Stomach smooth muscle (tissue), 2 donors: ENCODE measurements at regions not wholly inside any gene's neighbourhood (a gene's known extent, or its start where the extent isn't known, plus 50 kb on each side); places are given as distances from the start of the nearest gene placed in this dataset.

Experiments used
- H3K27ac ChIP-seq: one replicate; pipeline ENCODE4 v1.7.0; 2013; ENCODE audit warnings: mild to moderate bottlenecking, low read length, inconsistent platforms
- H3K27me3 ChIP-seq, 2 donors: one replicate each; pipeline ENCODE4 v1.7.0; 2013; ENCODE audit warnings: low read length in 2 of 2; ENCODE audit not compliant: insufficient read depth in 2 of 2, control insufficient read depth in 1 of 2
- H3K36me3 ChIP-seq, 2 donors: one replicate each; pipeline ENCODE4 v1.7.0; 2013; ENCODE audit warnings: low read length in 2 of 2; ENCODE audit not compliant: control insufficient read depth in 2 of 2, insufficient read depth in 2 of 2
- H3K4me1 ChIP-seq: one replicate; pipeline ENCODE4 v1.7.0; 2013; ENCODE audit warnings: low read length; ENCODE audit not compliant: control insufficient read depth, insufficient read depth
- H3K4me3 ChIP-seq, 2 donors: one replicate each; pipeline ENCODE4 v1.7.0; 2013; ENCODE audit warnings: low read length in 2 of 2
- H3K9ac ChIP-seq, 2 donors: one replicate each; pipeline ENCODE4 v1.7.0; 2013; ENCODE audit warnings: low read length in 2 of 2, mild to moderate bottlenecking in 1 of 2
- H3K9me3 ChIP-seq, 2 donors: one replicate each; pipeline ENCODE4 v1.7.0; 2013; ENCODE audit warnings: low read length in 2 of 2; ENCODE audit not compliant: control insufficient read depth in 2 of 2
- donor health status: healthy.
- donor health status: Pancreatic carcinoma.

DNA sequence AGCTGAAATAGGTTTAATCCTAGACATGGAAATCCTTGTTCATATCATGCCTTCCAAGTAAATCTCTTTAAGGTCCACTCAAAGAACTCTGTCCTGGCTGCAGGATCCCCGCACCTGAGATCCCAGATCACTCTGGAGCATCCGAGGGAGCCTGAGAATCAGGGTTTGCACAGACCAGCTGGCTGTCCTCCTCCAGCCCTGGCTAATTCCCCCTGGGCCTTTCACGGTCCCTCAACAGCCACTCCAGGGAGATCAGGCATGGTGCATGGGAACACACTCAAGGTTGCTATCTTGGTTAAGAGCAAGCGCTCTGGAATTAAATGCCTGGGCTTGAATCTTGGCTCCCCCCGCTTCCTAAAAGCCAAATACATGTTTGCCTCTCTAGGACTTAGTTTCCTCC, 130.8 kb downstream of the IRS2 start:
- no peaks in the 10 kb centered on the region for H3K27me3 ChIP-seq
- H3K9me3 ChIP-seq = no peaks in the 10 kb centered on the region
- no peaks in the 10 kb centered on the region for H3K4me1 ChIP-seq
- no peak overlapping the region for H3K9ac ChIP-seq
- H3K4me3 ChIP-seq = no peak overlapping the region
- no peaks in the 10 kb centered on the region for H3K36me3 ChIP-seq
- no peak overlapping the region for H3K27ac ChIP-seq

DNA sequence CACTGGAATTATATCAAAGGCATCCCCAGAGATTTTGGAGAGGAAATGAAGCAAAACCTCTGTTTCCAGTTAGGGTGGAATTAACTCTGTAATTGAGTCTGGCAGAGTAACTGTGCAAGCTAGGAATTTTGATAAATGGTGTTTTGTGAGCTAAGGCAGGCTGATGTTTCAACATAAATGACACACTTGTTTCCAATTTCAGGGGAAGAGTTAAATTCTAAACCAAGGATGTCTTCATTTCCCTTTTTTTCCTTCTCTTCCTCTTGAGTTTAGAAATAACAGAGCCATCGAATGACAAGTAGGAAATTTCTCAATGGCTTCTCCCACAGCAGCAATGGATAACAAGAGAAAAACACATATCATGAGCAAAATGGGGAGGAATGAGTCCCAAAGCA, 131.2 kb downstream of the IRS2 start:
- Histone ChIP-seq H3K9me3 (no peaks in the 10 kb centered on the region), H3K27me3 (no peaks in the 10 kb centered on the region), H3K27ac (no peak overlapping the region), H3K4me3 (no peak overlapping the region), H3K9ac (no peak overlapping the region), H3K4me1 (no peaks in the 10 kb centered on the region), H3K36me3 (no peaks in the 10 kb centered on the region)

DNA sequence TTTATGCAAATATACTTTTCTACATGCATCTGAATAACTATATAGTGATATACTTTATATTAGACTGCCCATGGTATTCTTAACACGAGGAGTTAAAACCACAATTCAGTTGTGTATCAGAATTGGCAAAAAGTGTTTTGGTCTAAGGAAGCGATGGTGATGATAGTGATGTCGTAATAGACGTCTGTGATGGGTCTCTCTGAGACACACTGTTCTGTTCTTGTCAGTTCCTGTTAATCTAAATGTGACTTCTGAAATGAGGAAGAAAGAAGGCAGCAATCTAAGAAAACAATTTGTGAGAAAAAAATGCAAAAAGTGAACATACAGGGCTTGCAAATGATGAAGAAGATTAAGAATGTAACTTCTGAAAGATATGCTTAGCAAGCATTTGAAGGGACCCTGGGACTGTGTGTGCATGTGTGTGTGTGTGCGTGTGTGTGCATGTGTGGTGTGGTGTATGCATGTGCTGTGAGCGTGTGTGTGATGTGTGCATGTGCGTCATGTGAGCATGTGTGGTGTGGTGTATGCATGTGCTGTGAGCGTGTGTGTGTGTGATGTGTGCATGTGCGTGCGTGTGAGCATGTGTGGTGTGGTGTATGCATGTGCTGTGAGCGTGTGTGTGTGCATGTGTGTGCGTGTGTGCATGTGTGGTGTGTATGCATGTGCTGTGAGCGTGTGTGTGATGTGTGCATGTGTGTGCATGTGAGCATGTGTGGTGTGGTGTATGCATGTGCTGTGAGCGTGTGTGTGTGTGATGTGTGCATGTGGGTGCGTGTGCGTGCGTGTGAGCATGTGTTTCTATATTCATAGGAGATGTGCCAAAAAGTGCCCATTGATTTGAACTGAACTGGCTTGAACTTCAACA, 131.8 kb downstream of the IRS2 start:
- H3K4me1 ChIP-seq = no peaks in the 10 kb centered on the region
- H3K9ac ChIP-seq = no peak overlapping the region
- no peaks in the 10 kb centered on the region for H3K27me3 ChIP-seq
- H3K27ac ChIP-seq = no peak overlapping the region
- H3K9me3 ChIP-seq = no peaks in the 10 kb centered on the region
- no peaks in the 10 kb centered on the region for H3K36me3 ChIP-seq
- no peak overlapping the region for H3K4me3 ChIP-seq

DNA sequence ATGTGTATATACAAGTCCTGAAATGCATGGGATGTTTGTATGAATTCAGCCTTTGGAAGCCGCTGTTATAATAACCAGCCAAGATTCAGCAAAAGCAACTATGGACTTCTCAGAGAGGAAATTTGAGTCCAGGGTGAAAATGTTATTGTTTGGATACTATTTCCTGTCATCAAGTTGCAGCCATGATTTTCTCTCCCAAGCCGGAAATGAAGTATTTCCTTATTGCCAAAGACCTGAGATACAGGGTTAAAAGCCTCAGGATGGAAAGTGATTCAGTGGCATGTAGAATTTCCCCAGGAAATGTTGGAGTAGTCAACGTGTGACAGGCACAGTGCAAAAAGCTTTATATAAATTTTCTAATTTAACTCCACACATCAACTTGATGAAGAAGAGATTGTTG, 133.9 kb downstream of the IRS2 start:
- Histone ChIP-seq H3K27me3 (no peaks in the 10 kb centered on the region), H3K36me3 (no peaks in the 10 kb centered on the region), H3K9ac (no peak overlapping the region), H3K4me3 (no peak overlapping the region), H3K27ac (no peak overlapping the region), H3K9me3 (no peaks in the 10 kb centered on the region), H3K4me1 (no peaks in the 10 kb centered on the region)

DNA sequence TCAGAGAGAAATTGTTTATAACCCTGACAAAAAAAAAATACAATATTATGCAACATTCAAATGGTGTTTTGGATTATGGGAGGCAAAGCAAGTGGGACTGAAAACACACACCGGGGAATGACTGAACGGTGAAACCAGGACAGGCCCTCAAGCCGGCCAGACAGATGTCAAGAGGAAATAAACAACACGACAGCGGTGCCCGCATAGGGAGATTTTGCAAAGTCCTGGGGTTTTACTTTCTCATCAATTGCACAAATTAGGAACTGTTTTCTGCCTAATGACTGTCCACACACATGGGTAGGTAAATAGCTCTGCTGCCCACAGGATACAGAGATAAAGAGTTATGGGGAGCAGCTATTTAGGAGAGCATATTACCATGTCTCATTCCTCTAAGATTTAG, 134.5 kb downstream of the IRS2 start:
- no peaks in the 10 kb centered on the region for H3K4me1 ChIP-seq
- H3K4me3 ChIP-seq = no peak overlapping the region
- no peak overlapping the region for H3K9ac ChIP-seq
- no peaks in the 10 kb centered on the region for H3K27me3 ChIP-seq
- no peaks in the 10 kb centered on the region for H3K9me3 ChIP-seq
- H3K36me3 ChIP-seq = no peaks in the 10 kb centered on the region
- no peak overlapping the region for H3K27ac ChIP-seq

DNA sequence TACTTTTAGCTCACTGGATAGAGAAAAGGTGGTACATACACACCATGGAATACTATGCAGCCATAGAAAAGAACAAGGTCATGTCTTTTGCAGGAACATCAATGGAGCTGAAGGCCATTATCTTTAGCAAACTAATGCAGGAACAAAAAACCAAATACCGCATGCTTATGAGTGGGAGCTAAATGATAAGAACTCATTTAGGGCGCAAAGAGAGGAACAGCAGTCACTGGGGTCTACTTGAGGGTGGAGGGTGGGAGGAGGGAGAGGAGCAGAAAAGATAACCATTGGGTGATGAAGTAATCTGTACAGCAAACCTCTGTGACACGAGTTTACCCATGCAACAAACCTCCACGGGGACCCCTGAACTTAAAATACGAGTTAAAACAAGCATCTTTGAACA, 135.1 kb downstream of the IRS2 start:
- no peaks in the 10 kb centered on the region for H3K4me1 ChIP-seq
- no peak overlapping the region for H3K27ac ChIP-seq
- no peaks in the 10 kb centered on the region for H3K9me3 ChIP-seq
- H3K27me3 ChIP-seq = no peaks in the 10 kb centered on the region
- H3K36me3 ChIP-seq = no peaks in the 10 kb centered on the region
- no peak overlapping the region for H3K4me3 ChIP-seq
- H3K9ac ChIP-seq = no peak overlapping the region

DNA sequence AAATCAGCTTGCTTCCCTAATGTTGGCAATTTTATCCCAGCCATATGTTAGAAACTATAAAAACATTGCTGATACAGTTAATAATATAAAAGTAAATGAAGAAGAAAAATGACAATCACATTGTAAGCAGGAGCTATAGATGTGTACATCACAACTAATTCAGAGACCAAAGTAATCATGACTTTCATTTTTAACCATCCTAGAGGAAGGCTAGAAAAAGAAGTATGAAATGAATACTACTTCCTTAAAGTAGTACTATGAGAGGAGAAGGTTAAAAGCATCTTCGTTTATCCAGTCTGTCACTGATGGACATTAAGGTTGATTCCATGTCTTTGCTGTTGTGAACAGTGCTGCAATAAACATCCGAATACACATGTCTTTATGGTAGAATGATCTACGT, 135.5 kb downstream of the IRS2 start:
- no peaks in the 10 kb centered on the region for H3K9me3 ChIP-seq
- no peak overlapping the region for H3K4me3 ChIP-seq
- H3K4me1 ChIP-seq = no peaks in the 10 kb centered on the region
- H3K27ac ChIP-seq = no peak overlapping the region
- no peaks in the 10 kb centered on the region for H3K27me3 ChIP-seq
- H3K9ac ChIP-seq = no peak overlapping the region
- H3K36me3 ChIP-seq = no peaks in the 10 kb centered on the region

DNA sequence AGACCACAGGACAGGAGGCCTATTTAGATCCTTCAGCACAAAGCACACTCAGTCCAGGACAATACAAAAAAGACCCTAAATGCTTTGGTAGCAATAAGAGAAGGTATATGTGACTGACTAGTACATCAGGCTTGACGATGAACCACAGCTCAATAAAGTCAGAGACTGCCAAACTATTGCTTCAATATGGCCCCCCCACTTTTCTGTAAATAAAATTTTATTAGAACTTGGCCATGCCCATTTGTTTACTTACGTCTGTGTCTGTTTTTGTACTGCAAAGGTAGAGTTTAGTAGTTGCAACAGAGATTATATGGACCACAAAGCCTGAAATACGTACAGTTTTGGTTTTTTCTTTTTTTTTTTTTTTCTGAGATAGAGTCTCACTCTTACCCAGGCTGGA, 136.7 kb downstream of the IRS2 start:
- no peaks in the 10 kb centered on the region for H3K4me1 ChIP-seq
- no peaks in the 10 kb centered on the region for H3K36me3 ChIP-seq
- H3K9ac ChIP-seq = no peak overlapping the region
- no peaks in the 10 kb centered on the region for H3K27me3 ChIP-seq
- no peaks in the 10 kb centered on the region for H3K9me3 ChIP-seq
- H3K4me3 ChIP-seq = no peak overlapping the region
- no peak overlapping the region for H3K27ac ChIP-seq

DNA sequence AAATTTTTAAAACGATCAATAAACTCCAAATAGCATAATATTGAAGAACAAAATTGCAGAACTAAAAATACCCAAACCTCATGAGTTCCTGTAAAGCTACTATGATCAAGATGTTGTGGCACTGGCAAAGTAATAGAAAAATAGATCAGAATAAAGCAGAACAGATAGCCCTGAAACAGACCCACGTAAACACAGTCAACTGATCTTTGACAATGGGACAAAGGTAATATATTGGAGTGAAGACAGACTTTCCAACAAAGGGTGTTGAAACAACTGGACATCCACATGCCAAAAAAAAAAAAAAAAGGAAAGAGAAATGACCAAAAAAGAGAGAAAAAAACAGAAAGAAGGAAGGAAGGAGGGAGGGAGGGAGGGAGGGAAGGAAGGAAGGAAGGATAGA, 138.7 kb downstream of the IRS2 start:
- no peak overlapping the region for H3K4me3 ChIP-seq

DNA sequence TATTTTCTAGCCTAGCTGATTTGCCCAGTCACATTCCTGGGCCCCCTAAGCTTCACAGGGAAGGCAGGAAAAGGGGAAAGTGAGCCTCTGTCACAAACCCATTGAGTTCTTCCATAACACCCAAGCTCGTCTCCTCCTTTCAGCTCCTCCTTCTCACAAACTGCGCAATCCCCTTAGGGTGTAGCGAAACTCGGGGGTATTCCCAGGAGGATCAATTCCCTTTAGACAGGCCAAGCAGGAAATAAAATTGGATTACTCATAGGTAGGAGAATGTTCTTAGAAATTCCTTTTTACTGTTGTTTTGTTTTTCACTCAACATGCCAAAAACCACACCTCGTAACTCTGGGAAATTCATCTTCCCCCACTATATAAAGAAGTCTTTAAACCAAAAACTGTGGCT, 139.3 kb downstream of the IRS2 start:
- no peaks in the 10 kb centered on the region for H3K27me3 ChIP-seq
- H3K36me3 ChIP-seq = no peaks in the 10 kb centered on the region
- H3K9me3 ChIP-seq = no peaks in the 10 kb centered on the region
- H3K9ac ChIP-seq = no peak overlapping the region
- H3K27ac ChIP-seq = no peak overlapping the region
- H3K4me1 ChIP-seq = no peaks in the 10 kb centered on the region
- no peak overlapping the region for H3K4me3 ChIP-seq

More for the DNA sequence above, 138.7 kb downstream of the IRS2 start:
- H3K36me3 ChIP-seq = no peaks in the 10 kb centered on the region
- H3K27me3 ChIP-seq = no peaks in the 10 kb centered on the region
- H3K9ac ChIP-seq = no peak overlapping the region
- H3K27ac ChIP-seq = no peak overlapping the region
- no peaks in the 10 kb centered on the region for H3K4me1 ChIP-seq
- no peaks in the 10 kb centered on the region for H3K9me3 ChIP-seq

DNA sequence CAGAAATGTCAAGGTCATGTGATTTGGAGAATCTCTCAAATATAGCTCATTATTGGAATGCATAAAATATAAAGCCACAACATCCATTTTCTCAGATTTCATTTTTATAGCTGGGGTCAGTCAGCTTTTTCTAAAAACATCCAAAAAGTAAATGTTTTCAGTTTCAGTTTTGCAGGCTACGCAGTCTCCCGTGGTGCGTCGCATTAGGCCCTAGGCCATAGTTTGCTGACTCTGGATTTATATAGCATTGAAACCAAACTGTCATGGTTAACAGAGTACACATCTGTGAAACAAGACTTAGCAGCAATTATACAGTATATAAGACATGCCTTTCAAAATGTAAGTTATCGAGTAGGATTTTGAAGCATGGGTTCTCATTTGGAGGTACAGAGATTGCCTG, 140.0 kb downstream of the IRS2 start:
- Histone ChIP-seq H3K36me3 (no peaks in the 10 kb centered on the region), H3K9me3 (peaks cover 1 to 2% of the 10 kb centered on the region in 2 donors), H3K27me3 (no peaks in the 10 kb centered on the region), H3K9ac (no peak overlapping the region), H3K4me3 (no peak overlapping the region), H3K27ac (no peak overlapping the region), H3K4me1 (no peaks in the 10 kb centered on the region)
